Parathyroid adenoma (tissue), 2 donors: ENCODE measurements at regions not wholly inside any gene's neighbourhood (a gene's known extent, or its start where the extent isn't known, plus 50 kb on each side); places are given as distances from the start of the nearest gene placed in this dataset.

Experiments
- H2AFZ ChIP-seq: fragments of 300-600 bp; sonication (generic); one replicate; pipeline ENCODE4 v1.7.0; 2017; ENCODE audit warnings: antibody characterized with exemption, mild to moderate bottlenecking
- H3K27ac ChIP-seq: fragments of 300-600 bp; sonication (generic); one replicate; pipeline ENCODE4 v1.7.0; 2017
- H3K27me3 ChIP-seq: fragments of 300-600 bp; sonication (generic); one replicate; pipeline ENCODE4 v1.7.0; 2017; ENCODE audit warnings: low read length; ENCODE audit not compliant: control insufficient read depth, insufficient read depth
- H3K36me3 ChIP-seq: fragments of 300-600 bp; sonication (generic); one replicate; pipeline ENCODE4 v1.7.0; 2017; ENCODE audit warnings: low read length; ENCODE audit not compliant: control insufficient read depth, insufficient read depth
- H3K4me1 ChIP-seq: fragments of 300-600 bp; sonication (generic); one replicate; pipeline ENCODE4 v1.7.0; 2017; ENCODE audit warnings: control low read depth
- H3K4me2 ChIP-seq: fragments of 300-600 bp; sonication (generic); one replicate; pipeline ENCODE4 v1.7.0; 2017; ENCODE audit warnings: low read length
- H3K4me3 ChIP-seq: fragments of 300-600 bp; sonication (generic); one replicate; pipeline ENCODE4 v1.7.0; 2017; ENCODE audit warnings: low read depth, low read length
- H3K79me2 ChIP-seq: fragments of 300-600 bp; sonication (generic); one replicate; pipeline ENCODE4 v1.7.0; 2017; ENCODE audit warnings: control low read depth
- H3K9ac ChIP-seq: fragments of 300-600 bp; sonication (generic); one replicate; pipeline ENCODE4 v1.7.0; 2017; ENCODE audit warnings: mild to moderate bottlenecking
- H3K9me3 ChIP-seq: fragments of 300-600 bp; sonication (generic); one replicate; pipeline ENCODE4 v1.7.0; 2017; ENCODE audit warnings: low read length; ENCODE audit not compliant: control insufficient read depth
- TF ChIP-seq, protein P1 (sequence below): fragments of 300-600 bp; sonication (generic); IDR thresholded peaks from one replicate; pipeline ENCODE4 v1.7.0; 2017; ENCODE audit warnings: antibody characterized with exemption, mild to moderate bottlenecking
- donor health status: primary hyperparathyroidism.

DNA sequence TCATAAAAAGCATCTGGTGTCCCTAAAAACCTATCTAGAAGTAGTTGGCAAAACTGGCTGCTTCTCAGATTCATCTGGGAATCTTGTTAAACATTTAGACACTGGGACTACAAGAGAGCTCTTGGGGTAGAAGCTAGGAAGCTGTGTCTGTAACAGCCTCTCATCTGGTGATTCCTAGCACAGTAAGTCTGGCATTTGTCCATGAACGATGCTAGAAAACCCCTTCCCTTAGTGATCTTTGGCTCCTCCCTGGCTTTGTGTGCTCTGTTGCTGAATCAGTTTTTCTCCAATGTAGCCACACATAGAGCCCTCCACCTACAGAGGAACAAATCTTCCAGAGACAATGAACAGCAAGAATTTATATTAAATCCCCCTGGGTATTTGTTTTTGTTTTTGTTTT lies 951.7 kb upstream of the LCORL start:
- H3K9me3 ChIP-seq, result no peaks in the 10 kb centered on the region
- no peaks in the 10 kb centered on the region for H3K27me3 ChIP-seq
- TF ChIP-seq, protein P1, sequence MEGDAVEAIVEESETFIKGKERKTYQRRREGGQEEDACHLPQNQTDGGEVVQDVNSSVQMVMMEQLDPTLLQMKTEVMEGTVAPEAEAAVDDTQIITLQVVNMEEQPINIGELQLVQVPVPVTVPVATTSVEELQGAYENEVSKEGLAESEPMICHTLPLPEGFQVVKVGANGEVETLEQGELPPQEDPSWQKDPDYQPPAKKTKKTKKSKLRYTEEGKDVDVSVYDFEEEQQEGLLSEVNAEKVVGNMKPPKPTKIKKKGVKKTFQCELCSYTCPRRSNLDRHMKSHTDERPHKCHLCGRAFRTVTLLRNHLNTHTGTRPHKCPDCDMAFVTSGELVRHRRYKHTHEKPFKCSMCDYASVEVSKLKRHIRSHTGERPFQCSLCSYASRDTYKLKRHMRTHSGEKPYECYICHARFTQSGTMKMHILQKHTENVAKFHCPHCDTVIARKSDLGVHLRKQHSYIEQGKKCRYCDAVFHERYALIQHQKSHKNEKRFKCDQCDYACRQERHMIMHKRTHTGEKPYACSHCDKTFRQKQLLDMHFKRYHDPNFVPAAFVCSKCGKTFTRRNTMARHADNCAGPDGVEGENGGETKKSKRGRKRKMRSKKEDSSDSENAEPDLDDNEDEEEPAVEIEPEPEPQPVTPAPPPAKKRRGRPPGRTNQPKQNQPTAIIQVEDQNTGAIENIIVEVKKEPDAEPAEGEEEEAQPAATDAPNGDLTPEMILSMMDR, result no peak
- no peaks in the 10 kb centered on the region for H3K36me3 ChIP-seq
- no peak overlapping the region for H3K4me3 ChIP-seq
- no peak overlapping the region for H3K4me2 ChIP-seq
- H3K9ac ChIP-seq, result no peak overlapping the region
- H3K79me2 ChIP-seq, result no peaks in the 10 kb centered on the region
- H3K27ac ChIP-seq, result no peak overlapping the region
- H2AFZ ChIP-seq, result no peak overlapping the region
- H3K4me1 ChIP-seq, result no peaks in the 10 kb centered on the region

DNA sequence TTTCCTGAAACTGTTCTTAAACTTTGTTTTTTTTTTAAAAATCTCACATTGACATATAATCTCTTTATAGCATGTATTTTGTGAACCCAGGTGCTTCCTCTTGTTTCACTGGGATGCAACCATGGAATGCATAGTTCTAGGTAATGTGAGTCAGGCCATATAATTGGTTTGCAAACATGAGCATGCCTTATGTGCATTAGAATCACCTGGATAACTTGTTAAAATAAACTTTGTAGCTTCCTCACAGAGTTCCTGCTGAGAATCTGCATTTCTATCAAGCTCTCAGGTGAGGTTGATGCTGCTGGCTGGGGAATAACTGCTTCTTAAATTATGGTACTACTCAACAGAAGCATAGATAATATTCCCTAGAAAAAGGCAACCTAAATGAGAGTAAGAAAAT lies 940.3 kb upstream of the LCORL start:
- Histone ChIP-seq H3K27ac (no peak overlapping the region), H3K27me3 (no peaks in the 10 kb centered on the region), H3K36me3 (no peaks in the 10 kb centered on the region), H3K4me3 (no peak overlapping the region), H3K9ac (no peak overlapping the region), H3K79me2 (no peaks in the 10 kb centered on the region), H3K4me1 (no peaks in the 10 kb centered on the region), H3K4me2 (no peak overlapping the region), H2AFZ (no peak overlapping the region), H3K9me3 (no peaks in the 10 kb centered on the region)
- TF ChIP-seq, protein P1, result no peak

DNA sequence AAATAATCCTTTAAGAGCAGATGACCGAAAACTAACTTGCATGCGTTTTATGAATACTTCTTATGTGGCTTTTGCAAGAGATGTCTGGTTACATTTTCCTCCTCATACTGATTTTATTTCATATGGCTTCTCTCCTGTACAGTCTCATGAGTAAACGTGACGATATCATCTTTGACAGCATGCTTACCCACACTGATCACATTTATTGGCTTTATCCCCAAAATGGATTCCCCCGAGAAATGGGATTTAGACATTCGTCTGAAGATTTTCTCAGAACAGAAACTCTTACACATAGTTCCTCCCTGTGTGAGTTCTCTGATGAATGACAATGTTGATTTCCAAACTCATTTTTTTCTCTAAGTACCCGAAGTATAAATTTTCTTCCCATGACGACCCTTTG lies 939.7 kb upstream of the LCORL start:
- no peaks in the 10 kb centered on the region for H3K4me1 ChIP-seq
- no peaks in the 10 kb centered on the region for H3K27me3 ChIP-seq
- H3K4me2 ChIP-seq, result no peak overlapping the region

DNA sequence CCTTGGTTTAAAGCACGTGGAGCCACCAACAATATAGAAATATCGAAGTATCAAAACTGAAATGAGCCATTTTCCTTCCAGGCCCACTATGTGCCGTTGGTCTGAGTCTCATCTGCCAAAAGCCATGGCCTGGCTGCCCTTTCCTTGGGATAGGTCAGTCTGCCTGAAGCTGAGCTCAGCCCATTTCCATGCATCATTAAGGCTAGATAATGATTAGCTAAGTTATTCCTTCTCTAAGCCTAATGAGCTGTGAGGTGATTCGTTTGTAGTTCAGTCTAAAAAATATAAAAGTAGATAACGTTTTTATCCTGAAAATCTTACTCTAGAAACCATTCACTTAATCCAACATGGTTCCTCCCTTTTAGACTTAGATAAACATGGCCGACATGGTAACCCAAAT lies 936.2 kb upstream of the LCORL start:
- no peaks in the 10 kb centered on the region for H3K36me3 ChIP-seq
- no peaks in the 10 kb centered on the region for H3K79me2 ChIP-seq
- TF ChIP-seq, protein P1, result no peak
- no peaks in the 10 kb centered on the region for H3K9me3 ChIP-seq
- no peak overlapping the region for H3K27ac ChIP-seq
- no peak overlapping the region for H3K4me3 ChIP-seq
- H3K4me2 ChIP-seq, result no peak overlapping the region
- no peaks in the 10 kb centered on the region for H3K4me1 ChIP-seq
- H3K9ac ChIP-seq, result no peak overlapping the region
- no peak overlapping the region for H2AFZ ChIP-seq
- H3K27me3 ChIP-seq, result no peaks in the 10 kb centered on the region

More for the DNA sequence above, 939.7 kb upstream of the LCORL start:
- TF ChIP-seq, protein P1, result no peak
- Histone ChIP-seq H3K9ac (no peak overlapping the region), H3K79me2 (no peaks in the 10 kb centered on the region), H3K36me3 (no peaks in the 10 kb centered on the region), H2AFZ (no peak overlapping the region), H3K27ac (no peak overlapping the region), H3K9me3 (no peaks in the 10 kb centered on the region), H3K4me3 (no peak overlapping the region)

DNA sequence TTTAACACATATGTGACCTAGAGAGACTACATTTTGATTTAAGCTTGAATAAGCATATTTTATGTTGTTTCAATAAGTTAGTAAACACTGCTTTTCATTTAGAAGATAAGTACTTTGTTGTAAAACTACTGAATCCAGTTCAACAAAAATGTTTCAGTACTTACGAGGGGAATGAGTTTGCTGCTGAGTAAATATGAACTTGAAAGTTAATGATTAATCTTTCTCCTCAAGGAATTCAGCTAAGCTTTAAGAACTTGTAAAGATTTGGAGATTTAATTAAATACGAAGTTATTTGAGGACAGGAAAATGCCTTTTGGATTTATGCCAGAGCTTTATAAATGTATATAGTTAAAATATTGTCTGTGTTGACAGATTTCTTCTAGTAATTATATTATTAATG lies 933.0 kb upstream of the LCORL start:
- Histone ChIP-seq H3K4me2 (no peak overlapping the region), H3K9ac (no peak overlapping the region), H3K9me3 (no peaks in the 10 kb centered on the region), H3K36me3 (no peaks in the 10 kb centered on the region), H3K27ac (no peak overlapping the region), H3K79me2 (no peaks in the 10 kb centered on the region), H3K4me1 (no peaks in the 10 kb centered on the region), H2AFZ (no peak overlapping the region), H3K4me3 (no peak overlapping the region), H3K27me3 (no peaks in the 10 kb centered on the region)
- TF ChIP-seq, protein P1, result no peak
